Vagina (tissue), 2 donors: ENCODE measurements at regions not wholly inside any gene's neighbourhood (a gene's known extent, or its start where the extent isn't known, plus 50 kb on each side); places are given as distances from the start of the nearest gene placed in this dataset.

Experiments used
- DNase-seq, 2 donors: peaks; one replicate each; pipeline ENCODE4 v3.0.0-alpha.2; 2017; ENCODE audit errors: extremely low spot score in 2 of 2
- H3K27ac ChIP-seq: fragments of 200-600 bp; sonication (generic); one replicate; pipeline ENCODE4 v1.5.1; 2019
- H3K27me3 ChIP-seq: fragments of 200-600 bp; sonication (generic); one replicate; pipeline ENCODE4 v1.5.1; 2019
- H3K36me3 ChIP-seq, 2 donors: fragments of 200-600 bp; sonication (generic); one replicate each; pipeline ENCODE4 v1.5.1; 2017 to 2019
- H3K4me1 ChIP-seq: fragments of 200-600 bp; sonication (generic); one replicate; pipeline ENCODE4 v1.5.1; 2019
- H3K4me3 ChIP-seq, 2 donors: fragments of 200-600 bp; sonication (generic); 1 replicate in 1 of 2; 2 replicates in 1 of 2; pipeline ENCODE4 v1.5.1; 2016 to 2019
- H3K9me3 ChIP-seq: fragments of 200-600 bp; sonication (generic); one replicate; pipeline ENCODE4 v1.5.1; 2019
- CTCF ChIP-seq, 3 experiments: fragments of 450-650 bp in 2 of 3; fragments of 200-600 bp in 1 of 3; sonication (generic) in 1 of 3; IDR thresholded peaks; one replicate each; pipeline ENCODE4 v1.5.1; 2017 to 2019; ENCODE audit warnings: antibody characterized with exemption in 3 of 3, mild to moderate bottlenecking in 2 of 3, moderate library complexity in 2 of 3
- POLR2A ChIP-seq, 2 donors: fragments of 450-650 bp; IDR thresholded peaks; one replicate each; pipeline ENCODE4 v1.6.1; 2017; ENCODE audit warnings: antibody characterized with exemption in 2 of 2, mild to moderate bottlenecking in 2 of 2, moderate library complexity in 2 of 2
- POLR2AphosphoS5 ChIP-seq, 2 donors: sonication (generic); formaldehyde crosslinking; IDR thresholded peaks; one replicate each; pipeline ENCODE4 v1.9.0; 2017; ENCODE audit warnings: antibody characterized with exemption in 2 of 2, mild to moderate bottlenecking in 2 of 2, low read depth in 1 of 2; ENCODE audit not compliant: insufficient read depth in 1 of 2
- intact Hi-C: fragments of 100-400 bp; cut with DNase I; formaldehyde crosslinking; loops from one replicate; pipeline ENCODE4 v1.15.1; 2023

GRCh38 chr11:19602891-19603290 lies 109.7 kb upstream of the NAV2 start:
- Histone ChIP-seq H3K27me3 (no peaks in the 10 kb centered on the region), H3K4me1 (peaks cover 13% of the 10 kb centered on the region), H3K27ac (no peak overlapping the region), H3K36me3 (no peaks in the 10 kb centered on the region), H3K9me3 (no peaks in the 10 kb centered on the region), H3K4me3 (no peak overlapping the region)
- intact Hi-C loops: no loop called here
- no peak for TF ChIP-seq POLR2A (IDR thresholded peaks at IDR 0.05)
- DNase-seq: peak; percentile 25 to 44

GRCh38 chr11:19602406-19602805 lies 110.2 kb upstream of the NAV2 start:
- Histone ChIP-seq H3K4me1 (peaks cover 13% of the 10 kb centered on the region), H3K4me3 (no peak overlapping the region), H3K9me3 (no peaks in the 10 kb centered on the region), H3K27me3 (no peaks in the 10 kb centered on the region), H3K27ac (no peak overlapping the region), H3K36me3 (no peaks in the 10 kb centered on the region)
- peak; percentile 14 to 34 for DNase-seq
- TF ChIP-seq POLR2AphosphoS5 (IDR thresholded peaks at IDR 0.05; ENCODE audit: insufficient read depth in 1 of 2, low read depth in 1 of 2) (no peak), CTCF (IDR thresholded peaks at IDR 0.05) (no peak), POLR2A (IDR thresholded peaks at IDR 0.05) (no peak)
- intact Hi-C loops: no loop called here

DNA sequence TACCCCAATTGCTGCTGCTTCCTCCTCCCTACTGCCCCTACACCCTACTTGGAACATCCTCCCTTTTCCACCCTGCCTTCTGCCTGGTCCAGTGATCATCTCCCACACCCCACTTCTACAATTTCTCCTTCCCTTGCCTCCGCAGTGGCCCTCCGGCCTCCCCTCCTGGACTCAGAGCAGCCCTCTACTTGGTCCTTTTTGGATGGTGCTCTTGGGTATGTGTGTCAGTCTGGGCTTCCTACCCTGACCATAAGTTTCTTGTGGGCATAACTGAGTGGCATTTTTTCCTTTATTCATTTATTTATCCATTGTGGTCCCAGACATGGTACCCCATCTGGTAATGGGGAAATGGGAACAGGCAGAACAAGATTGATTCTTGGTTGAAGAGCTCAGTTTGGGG lies 111.4 kb upstream of the NAV2 start:
- Histone ChIP-seq H3K4me1 (peaks cover 11% of the 10 kb centered on the region), H3K27ac (no peak overlapping the region), H3K27me3 (no peaks in the 10 kb centered on the region), H3K4me3 (no peak overlapping the region), H3K9me3 (no peaks in the 10 kb centered on the region), H3K36me3 (no peaks in the 10 kb centered on the region)
- TF ChIP-seq CTCF (IDR thresholded peaks at IDR 0.05) (no peak), POLR2AphosphoS5 (IDR thresholded peaks at IDR 0.05; ENCODE audit: insufficient read depth in 1 of 2, low read depth in 1 of 2) (no peak), POLR2A (IDR thresholded peaks at IDR 0.05) (no peak)
- DNase-seq: peak; percentile 40 to 52
- intact Hi-C loops: no loop called here

GRCh38 chr11:19599681-19600080 lies 113.0 kb upstream of the NAV2 start:
- no peaks in the 10 kb centered on the region for H3K36me3 ChIP-seq
- TF ChIP-seq POLR2AphosphoS5 (IDR thresholded peaks at IDR 0.05; ENCODE audit: insufficient read depth in 1 of 2, low read depth in 1 of 2) (no peak), CTCF (IDR thresholded peaks at IDR 0.05) (no peak), POLR2A (IDR thresholded peaks at IDR 0.05) (no peak)
- no peaks in the 10 kb centered on the region for H3K27me3 ChIP-seq
- H3K9me3 ChIP-seq: no peaks in the 10 kb centered on the region
- no peak overlapping the region for H3K27ac ChIP-seq
- intact Hi-C loops: no loop called here
- peaks cover 21% of the 10 kb centered on the region for H3K4me1 ChIP-seq
- H3K4me3 ChIP-seq: no peak overlapping the region
- peak in 1 of 2 donors; percentile 34 for DNase-seq

DNA sequence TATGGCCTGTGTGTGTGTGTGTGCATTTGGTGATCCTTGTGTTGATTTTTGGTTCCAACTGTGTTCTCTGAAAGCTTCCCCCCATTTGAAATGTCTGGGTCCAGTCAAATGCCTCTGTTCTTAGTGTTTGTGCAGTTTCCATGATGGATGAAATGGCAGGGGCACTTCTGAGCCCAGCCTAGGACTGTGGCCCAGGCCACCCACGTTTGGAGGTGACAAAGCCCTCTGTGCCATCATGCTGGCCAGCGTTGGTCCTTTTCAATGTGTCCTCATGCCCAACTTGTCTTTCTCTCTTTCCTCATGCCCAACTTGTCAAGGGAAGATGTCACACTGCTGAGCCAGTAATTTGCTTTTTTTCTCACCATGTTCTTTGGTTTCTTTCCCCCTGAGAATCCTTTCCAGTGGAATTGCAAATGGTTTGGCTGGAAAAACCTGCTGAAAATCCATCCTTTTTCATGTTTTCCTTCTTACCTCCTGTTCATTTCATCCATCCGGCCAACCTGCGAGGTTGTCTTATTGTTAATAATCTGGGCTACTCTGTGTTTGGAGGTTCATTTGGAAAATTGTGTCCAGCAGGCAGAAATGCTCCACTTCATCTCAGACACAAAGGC lies 113.7 kb upstream of the NAV2 start:
- H3K4me1 ChIP-seq: peaks cover 21% of the 10 kb centered on the region
- no peak for DNase-seq
- H3K9me3 ChIP-seq: no peaks in the 10 kb centered on the region
- no peaks in the 10 kb centered on the region for H3K27me3 ChIP-seq
- H3K36me3 ChIP-seq: no peaks in the 10 kb centered on the region
- H3K27ac ChIP-seq: no peak overlapping the region
- H3K4me3 ChIP-seq: no peak overlapping the region
- TF ChIP-seq POLR2A (IDR thresholded peaks at IDR 0.05) (no peak), POLR2AphosphoS5 (IDR thresholded peaks at IDR 0.05; ENCODE audit: insufficient read depth in 1 of 2, low read depth in 1 of 2) (no peak), CTCF (IDR thresholded peaks at IDR 0.05) (no peak)
- intact Hi-C loops: no loop called here
